Keratinocyte (primary cell): ENCODE measurements at regions not wholly inside any gene's neighbourhood (a gene's known extent, or its start where the extent isn't known, plus 50 kb on each side); places are given as distances from the start of the nearest gene placed in this dataset.

Experiments used
- DNase-seq: peaks from one replicate; pipeline ENCODE4 v3.0.0-alpha.2; 2011; ENCODE audit warnings: low read depth, missing footprints, low spot score
- FAIRE-seq: peaks from 2 replicates; lab custom pipeline; 2011; peaks lifted over from hg19 to GRCh38; lab: Jason Lieb, UNC
- H2AFZ ChIP-seq: 2 replicates; pipeline ENCODE4 v1.6.0; 2012; ENCODE audit warnings: low read length, control low read depth, inconsistent platforms; ENCODE audit not compliant: control insufficient read depth
- H3K27ac ChIP-seq: 2 replicates; pipeline ENCODE4 v1.5.1; 2011; ENCODE audit warnings: low read length; ENCODE audit not compliant: control insufficient read depth, insufficient read depth
- H3K27me3 ChIP-seq: 3 replicates; pipeline ENCODE4 v1.6.0; 2011; ENCODE audit warnings: low read length; ENCODE audit not compliant: control insufficient read depth, insufficient read depth; ENCODE audit errors: extremely low read depth
- H3K36me3 ChIP-seq, 2 experiments: 2 replicates in 1 of 2; 3 replicates in 1 of 2; pipeline ENCODE4 v1.5.1; 2011; ENCODE audit warnings: low read length in 2 of 2, mild to moderate bottlenecking in 1 of 2; ENCODE audit not compliant: control insufficient read depth in 2 of 2, insufficient read depth in 2 of 2; ENCODE audit errors: extremely low read depth in 1 of 2
- H3K4me1 ChIP-seq: 3 replicates; pipeline ENCODE4 v1.5.1; 2011; ENCODE audit warnings: low read length; ENCODE audit not compliant: control insufficient read depth, insufficient read depth; ENCODE audit errors: extremely low read depth
- H3K4me2 ChIP-seq: 3 replicates; pipeline ENCODE4 v1.6.0; 2011; ENCODE audit warnings: low read depth, low read length; ENCODE audit not compliant: control insufficient read depth, insufficient read depth; ENCODE audit errors: extremely low read depth
- H3K4me3 ChIP-seq, 3 experiments: fragments of 200-600 bp in 1 of 3; sonication (generic) in 1 of 3; 2 replicates in 2 of 3; 3 replicates in 1 of 3; pipeline ENCODE4 v1.5.1; 2011 to 2016; ENCODE audit warnings: low read length in 3 of 3, mild to moderate bottlenecking in 3 of 3, control low read depth in 2 of 3, inconsistent platforms in 1 of 3, low read depth in 1 of 3, mixed read lengths in 1 of 3, mixed run types in 1 of 3, moderate library complexity in 1 of 3; ENCODE audit not compliant: control insufficient read depth in 2 of 3, insufficient read depth in 2 of 3; ENCODE audit errors: extremely low read depth in 1 of 3
- H3K79me2 ChIP-seq: 2 replicates; pipeline ENCODE4 v1.6.0; 2012; ENCODE audit warnings: low read length; ENCODE audit not compliant: control insufficient read depth, insufficient read depth
- H3K9ac ChIP-seq: 3 replicates; pipeline ENCODE4 v1.6.0; 2011; ENCODE audit warnings: low read length; ENCODE audit not compliant: control insufficient read depth, insufficient read depth; ENCODE audit errors: extremely low read depth
- H3K9me1 ChIP-seq: 3 replicates; pipeline ENCODE4 v1.6.0; 2011; ENCODE audit warnings: low read length; ENCODE audit not compliant: control insufficient read depth, insufficient read depth; ENCODE audit errors: extremely low read depth
- H3K9me3 ChIP-seq: 2 replicates; pipeline ENCODE4 v1.5.1; 2012; ENCODE audit warnings: low read depth, low read length; ENCODE audit not compliant: control insufficient read depth
- H4K20me1 ChIP-seq: 3 replicates; pipeline ENCODE4 v1.6.0; 2011; ENCODE audit warnings: low read length; ENCODE audit not compliant: control insufficient read depth, insufficient read depth; ENCODE audit errors: extremely low read depth
- EZH2 ChIP-seq: IDR thresholded peaks from one replicate; pipeline ENCODE4 v1.6.1; 2012; ENCODE audit warnings: inconsistent platforms, mild to moderate bottlenecking, low read length, moderate library complexity
- dilution Hi-C: fragments of 300-500 bp; cut with MboI; formaldehyde crosslinking; loops from one replicate; pipeline ENCODE4 v1.7.0; 2020; ENCODE audit warnings: low sequenced_read_pairs; ENCODE audit not compliant: extremely low pct_ligation_motif_present
- small RNA-seq, 3 experiments: library from RNA; depleted of rRNA; stranded (forward); fragments of <200 nt; gene quantifications; one replicate each; pipeline ENCODE3, GENCODE V24; 2012; ENCODE audit warnings: low read depth in 3 of 3, low replicate concordance in 1 of 3; ENCODE audit not compliant: insufficient read length in 3 of 3
- TF ChIP-seq, protein P1 (sequence below), 3 experiments: IDR thresholded peaks in 1 of 3; conservative IDR thresholded peaks in 1 of 3; optimal IDR thresholded peaks in 1 of 3; 2 replicates in 2 of 3; 3 replicates in 1 of 3; pipeline versions ENCODE3 to v1.5.1; 2011; ENCODE audit warnings: low read length in 3 of 3, mild to moderate bottlenecking in 3 of 3, moderate library complexity in 2 of 3, control low read depth in 1 of 3, inconsistent platforms in 1 of 3; ENCODE audit not compliant: insufficient read depth in 2 of 3; ENCODE audit errors: extremely low read depth in 1 of 3

DNA sequence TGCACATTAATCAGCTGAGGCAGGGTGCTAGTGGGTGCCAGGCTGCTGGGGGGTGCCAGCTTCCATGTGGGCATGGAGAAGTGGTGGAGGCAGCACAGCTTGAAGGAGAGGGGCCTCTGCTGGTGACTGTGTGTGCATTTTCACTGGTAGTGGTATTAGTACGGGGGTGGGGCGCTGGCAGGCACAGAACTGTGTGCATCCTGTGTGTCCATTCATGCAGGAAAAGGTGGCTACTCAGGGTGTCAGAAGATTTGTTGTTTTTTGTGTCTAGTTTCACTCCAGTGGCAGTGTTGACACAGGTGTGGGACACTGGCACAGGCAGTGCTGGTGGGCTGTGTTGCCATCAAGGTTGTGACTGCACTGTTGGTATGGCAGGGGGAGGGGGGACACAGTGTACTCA, 1303.6 kb downstream of the FAM133A start:
- Histone ChIP-seq H3K9ac (no peak overlapping the region), H3K79me2 (no peaks in the 10 kb centered on the region), H2AFZ (no peak overlapping the region), H3K4me3 (no peak overlapping the region), H3K27me3 (no peaks in the 10 kb centered on the region), H3K36me3 (no peaks in the 10 kb centered on the region), H3K9me3 (no peaks in the 10 kb centered on the region), H3K27ac (no peak overlapping the region), H3K4me2 (no peak overlapping the region), H4K20me1 (no peaks in the 10 kb centered on the region), H3K4me1 (no peaks in the 10 kb centered on the region), H3K9me1 (no peaks in the 10 kb centered on the region)
- FAIRE-seq: no peak
- dilution Hi-C loops: no loop called here
- DNase-seq: no peak
- TF ChIP-seq EZH2: no peak

- Histone ChIP-seq H3K9me3 (no peaks in the 10 kb centered on the region), H4K20me1 (no peaks in the 10 kb centered on the region), H3K79me2 (no peaks in the 10 kb centered on the region), H3K4me2 (no peak overlapping the region), H3K27ac (no peak overlapping the region), H2AFZ (no peak overlapping the region), H3K9ac (no peak overlapping the region), H3K9me1 (no peaks in the 10 kb centered on the region), H3K4me1 (no peaks in the 10 kb centered on the region), H3K36me3 (no peaks in the 10 kb centered on the region), H3K27me3 (no peaks in the 10 kb centered on the region), H3K4me3 (no peak overlapping the region)
- dilution Hi-C loops: no loop called here
- FAIRE-seq: no peak
- TF ChIP-seq, protein P1, sequence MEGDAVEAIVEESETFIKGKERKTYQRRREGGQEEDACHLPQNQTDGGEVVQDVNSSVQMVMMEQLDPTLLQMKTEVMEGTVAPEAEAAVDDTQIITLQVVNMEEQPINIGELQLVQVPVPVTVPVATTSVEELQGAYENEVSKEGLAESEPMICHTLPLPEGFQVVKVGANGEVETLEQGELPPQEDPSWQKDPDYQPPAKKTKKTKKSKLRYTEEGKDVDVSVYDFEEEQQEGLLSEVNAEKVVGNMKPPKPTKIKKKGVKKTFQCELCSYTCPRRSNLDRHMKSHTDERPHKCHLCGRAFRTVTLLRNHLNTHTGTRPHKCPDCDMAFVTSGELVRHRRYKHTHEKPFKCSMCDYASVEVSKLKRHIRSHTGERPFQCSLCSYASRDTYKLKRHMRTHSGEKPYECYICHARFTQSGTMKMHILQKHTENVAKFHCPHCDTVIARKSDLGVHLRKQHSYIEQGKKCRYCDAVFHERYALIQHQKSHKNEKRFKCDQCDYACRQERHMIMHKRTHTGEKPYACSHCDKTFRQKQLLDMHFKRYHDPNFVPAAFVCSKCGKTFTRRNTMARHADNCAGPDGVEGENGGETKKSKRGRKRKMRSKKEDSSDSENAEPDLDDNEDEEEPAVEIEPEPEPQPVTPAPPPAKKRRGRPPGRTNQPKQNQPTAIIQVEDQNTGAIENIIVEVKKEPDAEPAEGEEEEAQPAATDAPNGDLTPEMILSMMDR (optimal IDR thresholded peaks at IDR 0.05 in 1 of 3, IDR thresholded peaks at IDR 0.05 in 1 of 3, conservative IDR thresholded peaks at IDR 0.05 in 1 of 3; ENCODE audit: extremely low read depth in 1 of 3, insufficient read depth in 2 of 3, low read length in 3 of 3): no peak
- TF ChIP-seq EZH2: no peak
- no peak for DNase-seq
Observed at GRCh38 chrX:94977986-94978385, 1304.0 kb downstream of the FAM133A start.

Small RNAs in the stretch of these regions (small RNA-seq; reads per million reads assigned to genes)
- 0 reads per million in 3 experiments for gene RF00019
